Endothelial cell of umbilical vein (primary cell): ENCODE measurements at regions not wholly inside any gene's neighbourhood (a gene's known extent, or its start where the extent isn't known, plus 50 kb on each side); places are given as distances from the start of the nearest gene placed in this dataset.

Source experiments
- BruUV-seq: library from RNA; stranded (reverse); fragments of 400-500 nt; replicated peaks from 2 replicates; lab custom pipeline; 2021; lab: Mats Ljungman, UMichigan
- CTCF ChIA-PET: fragments of 300-600, 350-600 bp; sonication (Branson Sonifier 250); formaldehyde crosslinking; loops from one replicate; lab custom pipeline; 2021; ENCODE audit warnings: antibody characterized with exemption, inconsistent platforms; lab: Charles Lee
- POLR2A ChIA-PET: fragments of 300-600, 350-600 bp; sonication (Branson Sonifier 250); formaldehyde crosslinking; loops from one replicate; lab custom pipeline; 2021; ENCODE audit warnings: antibody characterized with exemption, inconsistent platforms; lab: Charles Lee
- DNase-seq: peaks from one replicate; pipeline ENCODE4 v3.0.0-alpha.2; 2011; ENCODE audit warnings: low read depth, low spot score
- FAIRE-seq: peaks from 2 replicates; lab custom pipeline; 2011; peaks lifted over from hg19 to GRCh38; lab: Jason Lieb, UNC
- H2AFZ ChIP-seq: 2 replicates; pipeline ENCODE4 v1.6.0; 2012; ENCODE audit warnings: low read depth, low read length, control low read depth, inconsistent platforms
- H3K27ac ChIP-seq: 2 replicates; pipeline ENCODE4 v1.5.1; 2011; ENCODE audit warnings: low read depth, mild to moderate bottlenecking, control low read depth, low read length, moderate library complexity; ENCODE audit not compliant: insufficient read depth
- H3K27me3 ChIP-seq, 2 experiments: 2 replicates each; pipeline versions ENCODE4 v1.6.0 to v1.6.1; 2011; ENCODE audit warnings: low read length in 2 of 2, mixed read lengths in 1 of 2; ENCODE audit not compliant: control insufficient read depth in 2 of 2, insufficient read depth in 2 of 2
- H3K36me3 ChIP-seq, 2 experiments: 2 replicates in 1 of 2; 3 replicates in 1 of 2; pipeline ENCODE4 v1.5.1; 2011; ENCODE audit warnings: low read length in 2 of 2, mild to moderate bottlenecking in 1 of 2, moderate library complexity in 1 of 2; ENCODE audit not compliant: control insufficient read depth in 2 of 2, insufficient read depth in 2 of 2; ENCODE audit errors: extremely low read depth in 1 of 2
- H3K4me1 ChIP-seq: 3 replicates; pipeline ENCODE4 v1.5.1; 2011; ENCODE audit warnings: mild to moderate bottlenecking, low read length; ENCODE audit not compliant: control insufficient read depth, insufficient read depth; ENCODE audit errors: extremely low read depth
- H3K4me2 ChIP-seq: 2 replicates; pipeline ENCODE4 v1.6.1; 2011; ENCODE audit warnings: low read length, control low read depth, mixed read lengths; ENCODE audit not compliant: insufficient read depth
- H3K4me3 ChIP-seq, 3 experiments: fragments of 200-600 bp in 1 of 3; sonication (generic), shearing (Covaris generic) in 1 of 3; replicated peaks in 1 of 3; 2 replicates each; pipeline ENCODE4 v1.5.1; 2011 to 2016; ENCODE audit warnings: control low read depth in 3 of 3, low read length in 3 of 3, mild to moderate bottlenecking in 2 of 3, inconsistent platforms in 1 of 3, low read depth in 1 of 3, moderate library complexity in 1 of 3; ENCODE audit not compliant: insufficient read depth in 1 of 3
- H3K79me2 ChIP-seq: 2 replicates; pipeline ENCODE4 v1.6.0; 2012; ENCODE audit warnings: low read length, inconsistent platforms; ENCODE audit not compliant: control insufficient read depth, insufficient read depth
- H3K9ac ChIP-seq: replicated peaks from 2 replicates; pipeline ENCODE3; 2011; ENCODE audit warnings: low read length, control low read depth; ENCODE audit not compliant: insufficient read depth; ENCODE audit errors: extremely low read depth
- H3K9me1 ChIP-seq: replicated peaks from 3 replicates; pipeline ENCODE4 v1.6.0; 2011; ENCODE audit warnings: mild to moderate bottlenecking, low read length; ENCODE audit not compliant: control insufficient read depth, insufficient read depth; ENCODE audit errors: extremely low read depth
- H3K9me3 ChIP-seq: replicated peaks from 2 replicates; pipeline ENCODE4 v1.5.1; 2012; ENCODE audit warnings: low read length, inconsistent platforms; ENCODE audit not compliant: control insufficient read depth, insufficient read depth
- H4K20me1 ChIP-seq: replicated peaks from 2 replicates; pipeline ENCODE3; 2011; ENCODE audit warnings: mild to moderate bottlenecking, low read length; ENCODE audit not compliant: control insufficient read depth, insufficient read depth; ENCODE audit errors: extremely low read depth
- EZH2 ChIP-seq: IDR thresholded peaks from 2 replicates; pipeline ENCODE4 v1.6.1; 2012; ENCODE audit warnings: borderline replicate concordance, low read depth, mild to moderate bottlenecking, moderate library complexity, low read length, inconsistent platforms; ENCODE audit not compliant: severe bottlenecking
- FOS ChIP-seq: IDR thresholded peaks from 2 replicates; pipeline ENCODE4 v1.6.1; 2011; ENCODE audit warnings: mild to moderate bottlenecking, low read length, moderate library complexity, borderline replicate concordance; ENCODE audit not compliant: insufficient read depth
- GATA2 ChIP-seq: IDR thresholded peaks from 2 replicates; pipeline ENCODE4 v1.7.0; 2011; ENCODE audit warnings: low read depth, mild to moderate bottlenecking, moderate library complexity, mixed read lengths, low read length; ENCODE audit not compliant: insufficient read length, insufficient read depth
- JUN ChIP-seq: IDR thresholded peaks from 2 replicates; pipeline ENCODE4 v1.6.1; 2011; ENCODE audit warnings: borderline replicate concordance, low read depth; ENCODE audit not compliant: insufficient read length, insufficient read depth
- MYC ChIP-seq: IDR thresholded peaks from one replicate; pipeline ENCODE4 v1.6.1; 2011; ENCODE audit warnings: mild to moderate bottlenecking, low read depth, low read length
- POLR2A ChIP-seq: IDR thresholded peaks from 2 replicates; pipeline ENCODE4 v1.6.1; 2012; ENCODE audit warnings: low read depth, mild to moderate bottlenecking, control low read depth, low read length
- POLR2AphosphoS5 ChIP-seq: IDR thresholded peaks from 2 replicates; pipeline ENCODE4 v1.6.1; 2012; ENCODE audit warnings: low read depth, mild to moderate bottlenecking, control low read depth, low read length, moderate library complexity; ENCODE audit not compliant: insufficient read depth
- dilution Hi-C: fragments of 300-500 bp; cut with MboI; formaldehyde crosslinking; loops from one replicate; pipeline ENCODE4 v1.15.0; 2019; ENCODE audit warnings: low sequenced_read_pairs; ENCODE audit not compliant: extremely low pct_ligation_motif_present
- intact Hi-C: fragments of 100-400 bp; cut with micrococcal nuclease; formaldehyde crosslinking; loops from one replicate; pipeline ENCODE4 v1.10.0; 2022
- TF ChIP-seq, protein P1 (sequence below): IDR thresholded peaks from 2 replicates; pipeline ENCODE4 v1.6.1; 2011; ENCODE audit not compliant: insufficient read depth, insufficient read length
- TF ChIP-seq, protein P2 (sequence below), 2 donors: IDR thresholded peaks; 1 replicate in 1 of 2; 2 replicates in 1 of 2; pipeline ENCODE4 v1.5.1; 2011; ENCODE audit warnings: low read length in 2 of 2, mild to moderate bottlenecking in 2 of 2, moderate library complexity in 2 of 2, control low read depth in 1 of 2, inconsistent platforms in 1 of 2, low read depth in 1 of 2; ENCODE audit not compliant: insufficient read depth in 1 of 2; ENCODE audit errors: extremely low read depth in 1 of 2

DNA sequence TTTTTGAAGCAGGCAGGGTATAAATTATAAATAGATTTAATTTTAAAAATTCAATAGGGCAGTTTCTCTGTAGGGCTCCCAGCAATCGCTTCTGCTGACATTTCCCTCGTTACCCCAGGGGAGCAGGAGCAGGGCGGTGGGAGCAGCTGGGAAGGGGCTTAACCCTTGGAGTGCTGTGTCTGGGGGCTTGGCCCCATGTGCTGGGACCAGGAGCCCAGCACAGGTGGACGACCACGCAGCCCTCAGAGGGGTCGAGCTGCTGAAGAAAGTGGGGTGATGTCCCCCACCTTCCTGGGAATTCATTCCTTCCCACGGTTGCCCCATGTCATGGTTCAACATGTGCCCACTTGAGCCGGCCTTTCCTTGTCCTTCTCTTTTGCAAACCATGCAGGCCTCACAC lies 67.5 kb upstream of the STX16 start:
- Histone ChIP-seq H4K20me1 (no peaks in the 10 kb centered on the region), H3K4me3 (no peak overlapping the region), H3K9me3 (no peaks in the 10 kb centered on the region), H3K27ac (no peak overlapping the region), H3K4me1 (no peaks in the 10 kb centered on the region), H2AFZ (no peak overlapping the region), H3K9ac (no peak overlapping the region), H3K27me3 (no peaks in the 10 kb centered on the region), H3K4me2 (no peak overlapping the region), H3K9me1 (no peaks in the 10 kb centered on the region), H3K79me2 (no peaks in the 10 kb centered on the region), H3K36me3 (no peaks in the 10 kb centered on the region)
- intact Hi-C loops (no loop called here), dilution Hi-C loops (no loop called here)
- no peak for FAIRE-seq
- ChIA-PET POLR2A (no interaction called here), CTCF (no interaction called here)
- no peak for DNase-seq
- no TSS peak for BruUV-seq
- no peak for TF ChIP-seq JUN
- TF ChIP-seq POLR2AphosphoS5: no peak
- no peak for TF ChIP-seq EZH2
- no peak for TF ChIP-seq FOS
- no peak for TF ChIP-seq GATA2
- no peak for TF ChIP-seq POLR2A
- TF ChIP-seq, protein P1, sequence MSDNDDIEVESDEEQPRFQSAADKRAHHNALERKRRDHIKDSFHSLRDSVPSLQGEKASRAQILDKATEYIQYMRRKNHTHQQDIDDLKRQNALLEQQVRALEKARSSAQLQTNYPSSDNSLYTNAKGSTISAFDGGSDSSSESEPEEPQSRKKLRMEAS: no peak
- TF ChIP-seq MYC: no peak
- TF ChIP-seq, protein P2, sequence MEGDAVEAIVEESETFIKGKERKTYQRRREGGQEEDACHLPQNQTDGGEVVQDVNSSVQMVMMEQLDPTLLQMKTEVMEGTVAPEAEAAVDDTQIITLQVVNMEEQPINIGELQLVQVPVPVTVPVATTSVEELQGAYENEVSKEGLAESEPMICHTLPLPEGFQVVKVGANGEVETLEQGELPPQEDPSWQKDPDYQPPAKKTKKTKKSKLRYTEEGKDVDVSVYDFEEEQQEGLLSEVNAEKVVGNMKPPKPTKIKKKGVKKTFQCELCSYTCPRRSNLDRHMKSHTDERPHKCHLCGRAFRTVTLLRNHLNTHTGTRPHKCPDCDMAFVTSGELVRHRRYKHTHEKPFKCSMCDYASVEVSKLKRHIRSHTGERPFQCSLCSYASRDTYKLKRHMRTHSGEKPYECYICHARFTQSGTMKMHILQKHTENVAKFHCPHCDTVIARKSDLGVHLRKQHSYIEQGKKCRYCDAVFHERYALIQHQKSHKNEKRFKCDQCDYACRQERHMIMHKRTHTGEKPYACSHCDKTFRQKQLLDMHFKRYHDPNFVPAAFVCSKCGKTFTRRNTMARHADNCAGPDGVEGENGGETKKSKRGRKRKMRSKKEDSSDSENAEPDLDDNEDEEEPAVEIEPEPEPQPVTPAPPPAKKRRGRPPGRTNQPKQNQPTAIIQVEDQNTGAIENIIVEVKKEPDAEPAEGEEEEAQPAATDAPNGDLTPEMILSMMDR (IDR thresholded peaks at IDR 0.05; ENCODE audit: extremely low read depth in 1 of 2, insufficient read depth in 1 of 2, low read depth in 1 of 2, low read length in 2 of 2): no peak
